ENCODE measurements at regions not wholly inside any gene's neighbourhood (a gene's known extent, or its start where the extent isn't known, plus 50 kb on each side); places are given as distances from the start of the nearest gene placed in this dataset.

- DNase-seq (ENCODE audit: low read depth, low spot score) = no peak
Observed at GRCh38 chr12:69062621-69063237, 129.8 kb upstream of the CPM start.

DNA sequence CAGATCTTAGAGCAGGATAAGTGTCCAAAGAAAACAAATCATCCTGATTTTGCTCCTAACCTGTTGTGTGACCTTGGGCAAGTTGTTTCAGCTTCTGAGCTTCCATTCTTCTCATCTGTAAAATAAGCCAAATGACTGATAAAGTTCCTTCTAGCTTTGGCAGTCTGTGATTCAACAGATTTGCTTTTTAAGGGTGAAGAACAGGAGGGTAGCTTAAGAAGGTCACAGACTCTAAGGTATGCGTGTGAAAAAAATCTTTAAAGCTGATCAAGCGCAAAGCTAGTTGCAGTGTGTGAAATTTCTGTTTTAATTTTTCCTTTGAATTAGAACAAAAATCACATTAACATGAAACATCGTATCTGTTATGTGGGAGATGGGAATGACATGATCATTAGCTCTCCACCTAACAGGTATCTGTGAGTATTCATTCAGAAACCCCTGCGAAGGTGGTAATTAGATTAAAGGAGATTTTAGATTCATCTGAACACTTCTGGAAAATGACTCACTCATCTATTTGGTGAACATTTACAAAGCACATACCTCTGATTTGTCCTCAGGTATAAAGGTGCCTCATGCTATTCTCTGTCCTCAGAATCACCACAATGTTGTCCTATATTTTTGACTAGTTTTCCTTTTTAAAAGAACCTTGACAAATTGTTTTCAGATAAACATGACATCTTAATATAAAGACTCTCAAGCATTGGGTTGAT lies 131.9 kb upstream of the CPM start:
- no peak for DNase-seq (ENCODE audit: low read depth, low spot score)

DNA sequence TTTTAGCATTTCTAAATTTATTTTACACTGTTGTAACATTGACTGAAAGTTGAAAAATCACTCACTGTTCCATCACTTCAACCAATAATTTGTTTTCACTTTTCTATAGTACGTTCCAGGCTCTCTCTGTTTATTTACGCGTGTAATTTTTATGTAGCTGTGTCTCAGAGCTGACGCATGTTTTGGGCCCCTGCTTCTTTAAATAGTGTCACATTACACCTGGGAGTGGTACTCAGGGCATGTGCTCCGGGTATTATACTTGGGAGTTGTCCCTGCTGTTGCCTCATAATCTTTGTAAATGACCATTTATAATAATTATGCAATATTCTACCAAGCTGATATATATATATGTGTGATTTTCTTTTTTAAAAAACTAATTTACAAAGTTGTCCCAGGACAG lies 132.8 kb upstream of the CPM start:
- no peak for DNase-seq (ENCODE audit: low read depth, low spot score)

- no peak for DNase-seq (ENCODE audit: low read depth, low spot score)
Observed at GRCh38 chr12:69066492-69067373, 133.8 kb upstream of the CPM start.

DNA sequence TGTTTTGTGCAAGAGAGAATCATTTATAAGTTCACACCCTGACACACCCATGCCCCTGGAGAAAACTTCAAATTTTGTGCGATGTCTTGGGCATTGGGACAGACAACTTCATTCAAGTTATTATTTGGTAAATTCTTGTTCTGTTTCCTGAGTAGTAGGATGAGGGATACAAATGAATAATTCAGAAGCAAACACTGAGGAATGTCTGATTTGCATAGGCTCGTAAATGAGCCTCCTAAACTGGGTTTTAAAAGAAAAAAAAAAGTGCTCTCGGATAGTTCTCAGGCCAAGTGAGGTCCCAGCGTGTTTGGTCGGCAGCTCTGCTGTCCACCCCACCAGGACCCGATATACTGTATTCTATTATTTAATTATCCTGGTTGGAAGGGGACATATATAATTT lies 134.7 kb upstream of the CPM start:
- no peak for DNase-seq (ENCODE audit: low read depth, low spot score)

DNA sequence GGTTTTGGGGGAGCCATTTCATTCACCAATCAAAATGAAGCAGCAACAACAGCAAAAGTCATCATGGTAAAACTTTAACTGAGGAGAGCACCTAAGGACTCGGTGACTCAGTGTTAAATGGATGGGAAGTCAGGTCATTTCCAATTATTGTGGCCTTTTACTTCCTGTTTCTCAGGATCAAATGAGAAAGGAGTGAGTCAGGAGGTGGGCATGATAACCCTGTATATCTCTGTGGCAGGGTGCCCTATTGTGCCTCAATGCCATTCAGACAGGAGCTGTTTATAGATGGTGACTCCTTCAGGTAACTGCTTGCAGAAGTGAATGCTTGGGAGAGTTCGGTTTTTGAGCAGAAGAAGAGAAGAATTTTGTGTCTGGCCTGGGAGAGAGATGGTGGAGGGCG lies 135.5 kb upstream of the CPM start:
- DNase-seq (ENCODE audit: low read depth, low spot score) = no peak

GRCh38 chr12:69069479-69069878 lies 136.5 kb upstream of the CPM start:
- no peak for DNase-seq (ENCODE audit: low read depth, low spot score)

- peak; percentile 72 for DNase-seq (ENCODE audit: low read depth, low spot score)
Observed at GRCh38 chr12:69070319-69071090, 137.5 kb upstream of the CPM start.

- no peak for DNase-seq (ENCODE audit: low read depth, low spot score)
Observed at GRCh38 chr12:69071091-69071370, 138.1 kb upstream of the CPM start.

DNA sequence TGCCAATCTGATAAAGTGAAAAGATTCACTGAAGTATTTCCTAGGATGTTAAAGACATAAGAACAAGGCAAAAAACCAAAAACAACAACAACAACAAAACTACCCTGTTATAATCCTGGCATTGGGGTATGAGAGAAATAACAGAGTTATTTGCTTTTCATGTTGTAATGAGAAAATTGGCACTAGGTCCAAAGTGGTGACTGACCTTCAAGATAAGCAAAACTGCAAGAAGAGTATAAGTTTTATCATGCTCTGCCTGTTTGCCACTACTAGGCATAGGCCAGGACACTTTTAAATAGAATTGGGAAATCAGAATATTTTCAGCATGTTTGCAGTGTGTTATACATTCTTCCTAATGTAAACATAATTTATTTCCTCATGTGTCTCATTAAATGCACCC lies 140.1 kb upstream of the CPM start:
- no peak for DNase-seq (ENCODE audit: low read depth, low spot score)

GRCh38 chr12:69074556-69075349 lies 141.8 kb upstream of the CPM start:
- no peak for DNase-seq (ENCODE audit: low read depth, low spot score)

GRCh38 chr12:69083689-69084088 lies 150.7 kb upstream of the CPM start:
- no peak for DNase-seq (ENCODE audit: low read depth, low spot score)

DNA sequence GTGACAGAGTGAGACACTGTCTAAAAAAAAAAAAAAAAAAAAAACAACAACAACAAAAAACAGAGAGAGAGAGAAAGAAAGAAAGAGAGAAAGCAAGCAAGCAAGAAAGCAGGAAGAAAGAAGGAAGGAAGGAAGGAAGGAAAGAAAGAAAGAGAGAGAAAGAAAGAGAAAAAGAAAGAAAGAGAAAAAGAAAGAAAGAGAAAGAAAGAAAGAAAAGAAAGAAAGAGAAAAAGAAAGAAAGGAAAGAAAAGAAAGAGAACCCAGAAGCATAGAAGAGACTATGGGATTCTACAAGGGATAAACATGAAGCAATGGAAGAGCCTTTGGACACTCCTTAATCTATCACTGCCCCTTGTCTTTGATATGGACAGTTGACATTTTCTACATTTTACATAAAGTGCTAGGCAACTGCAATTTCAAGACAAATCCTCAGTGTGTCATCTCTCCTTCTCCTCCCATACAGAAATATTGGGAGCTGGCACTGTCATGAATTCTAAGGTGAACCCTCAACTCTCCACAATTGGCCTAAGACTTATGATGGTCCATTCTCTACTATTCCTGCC lies 151.9 kb upstream of the CPM start:
- no peak for DNase-seq (ENCODE audit: low read depth, low spot score)

DNA sequence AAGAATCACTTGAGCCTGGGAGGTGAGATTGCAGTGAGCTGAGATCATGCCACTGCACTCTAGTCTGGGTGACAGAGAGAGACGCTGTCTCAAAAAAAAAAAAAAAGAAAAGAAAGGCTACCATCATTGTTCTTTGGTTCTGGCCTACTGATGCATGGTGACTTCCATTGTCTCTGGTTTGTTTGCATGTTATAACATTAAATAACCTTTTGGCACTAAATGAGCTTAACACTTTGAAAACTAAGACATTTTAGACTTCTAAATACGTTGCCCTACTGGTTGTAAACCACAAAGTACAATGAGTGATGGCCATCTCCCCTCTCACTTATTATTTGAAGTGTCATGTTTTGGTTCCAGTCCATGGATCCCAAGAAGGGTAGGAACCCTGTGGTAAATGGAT lies 152.9 kb upstream of the CPM start:
- no peak for DNase-seq (ENCODE audit: low read depth, low spot score)

DNA sequence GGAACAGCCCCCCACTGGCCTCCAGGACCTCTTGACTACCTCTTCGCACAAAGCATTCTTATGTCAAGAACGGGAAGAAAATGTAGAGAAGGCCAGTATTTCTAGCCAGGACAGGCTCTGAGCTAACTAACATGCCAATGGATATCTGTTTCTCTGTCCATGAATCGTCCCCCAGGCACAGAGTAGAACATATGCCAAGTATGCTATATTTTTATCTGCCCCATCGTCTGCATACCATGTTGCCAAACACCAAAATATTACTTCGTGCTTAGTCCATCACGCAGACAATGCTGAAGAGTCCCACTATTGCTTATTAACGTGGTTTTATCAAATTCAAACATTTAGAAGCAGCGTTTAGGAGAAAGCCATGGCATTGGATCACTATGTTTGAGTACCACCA lies 151.4 kb upstream of the CPSF6 start:
- DNase-seq (ENCODE audit: low read depth, low spot score) = no peak

DNA sequence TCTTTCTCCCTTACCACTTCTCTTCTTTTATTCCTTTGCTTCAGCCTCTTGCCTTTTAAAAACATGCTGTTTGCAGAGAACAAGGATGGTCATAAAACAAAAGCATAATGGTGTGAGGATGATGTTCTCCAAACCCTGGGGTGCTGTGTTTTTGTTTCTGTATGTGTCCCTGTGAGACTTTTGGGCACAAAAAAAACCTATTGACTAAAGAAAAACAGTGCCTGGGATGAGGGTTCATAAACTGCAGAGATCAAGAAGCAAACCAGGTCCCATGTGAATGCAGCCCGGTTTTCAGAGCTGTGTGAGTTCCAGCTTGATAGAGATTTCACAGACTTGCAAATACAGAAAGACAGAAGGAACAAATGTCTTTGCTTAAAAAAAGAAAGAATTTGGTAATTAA lies 148.6 kb upstream of the CPSF6 start:
- no peak for DNase-seq (ENCODE audit: low read depth, low spot score)

DNA sequence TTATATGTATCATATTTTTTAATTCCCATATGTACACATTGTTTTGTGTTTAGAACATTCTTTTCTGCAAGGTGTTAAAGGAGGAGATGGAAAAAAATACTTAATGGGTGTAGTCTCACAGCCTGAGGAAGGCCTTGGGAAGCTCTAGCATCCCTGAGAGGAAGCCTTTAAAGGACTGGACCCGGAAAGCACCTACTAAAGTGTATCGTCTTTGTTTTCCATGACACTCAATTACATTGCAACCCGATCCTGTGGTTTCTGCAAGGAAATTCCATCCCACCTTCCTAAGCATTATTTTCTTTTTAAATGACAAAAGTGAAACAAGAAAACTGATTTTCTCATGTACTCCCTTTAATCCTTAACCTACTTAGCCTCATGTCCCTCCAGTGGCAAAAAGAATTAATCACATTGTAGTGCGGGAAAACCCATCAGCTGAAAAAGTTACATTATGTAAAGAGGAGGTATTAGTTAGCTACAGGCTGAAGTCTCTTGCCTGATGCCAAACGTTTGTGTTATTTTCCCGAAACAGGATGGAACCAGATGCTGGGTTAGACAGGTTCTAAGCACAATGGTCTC lies 147.8 kb upstream of the CPSF6 start:
- no peak for DNase-seq (ENCODE audit: low read depth, low spot score)

DNA sequence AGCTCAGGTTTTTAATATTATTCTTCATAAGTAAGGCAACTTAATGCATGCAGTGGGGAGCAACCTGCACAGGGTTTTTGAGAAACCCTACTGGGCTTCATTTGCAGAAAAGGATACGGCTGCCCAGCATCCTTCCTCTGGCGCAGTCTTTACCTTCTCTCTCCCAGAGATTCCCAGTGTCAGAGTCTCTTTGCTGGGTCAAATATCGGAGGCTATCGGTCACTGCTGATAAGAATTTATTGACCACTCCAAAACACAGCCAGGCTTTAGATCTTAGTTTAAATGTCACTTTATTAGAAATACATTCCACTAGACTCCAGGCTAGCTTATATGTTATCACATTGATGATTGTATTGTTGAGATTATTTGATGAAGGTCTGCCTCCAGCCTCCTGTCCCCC lies 147.2 kb upstream of the CPSF6 start:
- no peak for DNase-seq (ENCODE audit: low read depth, low spot score)

DNA sequence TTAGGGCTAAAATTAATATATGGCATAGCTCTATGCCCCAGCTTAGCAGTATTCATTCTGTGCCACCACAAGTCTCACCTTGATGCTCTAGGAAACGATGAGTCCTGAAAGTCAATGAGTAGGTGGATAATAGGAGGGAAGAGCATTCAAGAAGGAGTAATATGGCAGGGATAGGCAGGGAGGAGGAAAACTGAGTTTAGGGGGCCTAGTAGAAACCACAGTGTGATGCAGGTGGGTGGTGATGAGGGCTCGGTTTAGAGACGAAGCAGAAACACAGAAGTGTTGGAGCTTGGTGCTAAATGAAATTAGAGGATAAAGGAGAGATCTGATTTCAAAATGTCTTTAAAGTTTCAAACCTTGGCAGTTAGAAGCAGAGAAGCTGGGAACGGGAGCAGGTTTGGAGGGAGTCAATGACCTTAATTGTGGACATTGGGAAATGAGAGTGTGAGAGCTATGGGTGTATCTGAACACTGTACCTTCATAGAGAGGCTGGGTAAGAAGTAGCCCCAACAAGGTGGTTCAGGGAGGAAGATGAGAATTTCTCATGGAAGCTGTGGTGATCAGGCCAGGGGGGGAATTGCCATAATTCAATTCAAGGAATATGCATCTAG lies 144.7 kb upstream of the CPSF6 start:
- DNase-seq (ENCODE audit: low read depth, low spot score) = no peak

DNA sequence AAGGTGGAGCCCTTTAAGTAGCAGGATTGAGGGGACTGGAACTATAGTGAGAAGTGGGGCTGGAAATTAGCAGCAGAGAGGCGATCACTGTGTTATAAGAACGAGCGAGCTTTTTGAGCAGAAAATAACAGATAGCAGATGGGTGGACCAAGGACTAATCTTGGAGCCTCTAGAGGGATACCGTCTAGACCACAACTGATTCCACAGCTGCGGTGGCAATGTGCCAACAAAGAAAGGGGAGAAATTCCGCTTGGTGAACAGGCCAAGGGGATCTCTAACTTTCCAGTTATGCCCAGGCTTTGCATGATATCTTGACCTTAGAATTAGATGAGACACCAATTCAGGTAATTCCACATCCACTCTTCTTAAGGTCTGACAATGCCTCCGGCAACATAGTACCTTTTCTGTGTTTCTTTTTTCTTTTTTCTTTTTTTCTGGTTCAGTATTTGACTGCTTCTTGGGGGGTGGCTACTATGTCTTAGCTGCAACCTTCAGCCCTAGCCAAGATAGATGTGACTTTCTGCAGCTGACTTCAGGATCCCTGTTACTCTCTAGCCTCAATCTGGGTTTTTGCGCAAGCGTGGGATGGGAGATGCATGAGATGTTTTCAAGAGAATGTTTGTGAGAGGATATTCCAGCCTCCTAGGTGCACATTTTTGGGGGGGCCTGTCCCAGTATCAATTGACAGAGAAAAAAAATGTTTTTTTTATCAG lies 143.4 kb upstream of the CPSF6 start:
- DNase-seq (ENCODE audit: low read depth, low spot score) = no peak
